NCI-H82 treated with DMSO at 0.1 percent for 48 hours (cell line): ENCODE measurements at regions not wholly inside any gene's neighbourhood (a gene's known extent, or its start where the extent isn't known, plus 50 kb on each side); places are given as distances from the start of the nearest gene placed in this dataset.

Experiments
- DNase-seq: peaks from one replicate; lab custom pipeline; 2025; ENCODE audit not compliant: unreplicated experiment; lab: John Stamatoyannopoulos, UW

GRCh38 chr1:38476111-38476849, 383.3 kb downstream of the RRAGC start:
- no peak for DNase-seq

- DNase-seq, result no peak
Observed at GRCh38 chr1:38475624-38476005, 384.0 kb downstream of the RRAGC start.

- DNase-seq, result no peak
Observed at GRCh38 chr1:38474738-38475623, 384.6 kb downstream of the RRAGC start.

- no peak for DNase-seq
Observed at GRCh38 chr1:38466487-38466886, 393.1 kb downstream of the RRAGC start.

- no peak for DNase-seq
Observed at GRCh38 chr1:38465460-38465859, 394.1 kb downstream of the RRAGC start.

- DNase-seq, result no peak
Observed at GRCh38 chr1:38464071-38464661, 395.4 kb downstream of the RRAGC start.

- no peak for DNase-seq
Observed at GRCh38 chr1:38463074-38463473, 396.5 kb downstream of the RRAGC start.

- peak; percentile 64 for DNase-seq
Observed at GRCh38 chr1:38456531-38456876, 403.1 kb downstream of the RRAGC start.

GRCh38 chr1:38455829-38456530, 403.6 kb downstream of the RRAGC start:
- DNase-seq, result peak; percentile 99

GRCh38 chr1:38454749-38455441, 404.7 kb downstream of the RRAGC start:
- no peak for DNase-seq

- no peak for DNase-seq
Observed at GRCh38 chr1:38454236-38454635, 405.3 kb downstream of the RRAGC start.

- no peak for DNase-seq
Observed at GRCh38 chr1:38452246-38452645, 405.7 kb upstream of the POU3F1 start.

- DNase-seq, result no peak
Observed at GRCh38 chr1:38451541-38451993, 405.0 kb upstream of the POU3F1 start.

GRCh38 chr1:38448893-38449292, 402.3 kb upstream of the POU3F1 start:
- DNase-seq, result no peak

GRCh38 chr1:38446936-38447335, 400.3 kb upstream of the POU3F1 start:
- no peak for DNase-seq

- peak; percentile 36 for DNase-seq
Observed at GRCh38 chr1:38444770-38445442, 398.3 kb upstream of the POU3F1 start.

- DNase-seq, result peak; percentile 21
Observed at GRCh38 chr1:38444311-38444710, 397.7 kb upstream of the POU3F1 start.

GRCh38 chr1:38440402-38440801, 393.8 kb upstream of the POU3F1 start:
- no peak for DNase-seq

GRCh38 chr1:38436749-38437148, 390.2 kb upstream of the POU3F1 start:
- no peak for DNase-seq

- DNase-seq, result no peak
Observed at GRCh38 chr1:38436006-38436405, 389.4 kb upstream of the POU3F1 start.
